NCI-H82 (cell line): ENCODE measurements at regions not wholly inside any gene's neighbourhood (a gene's known extent, or its start where the extent isn't known, plus 50 kb on each side); places are given as distances from the start of the nearest gene placed in this dataset.

Experiments used
- DNase-seq: peaks from one replicate; lab custom pipeline; 2025; lab: John Stamatoyannopoulos, UW

GRCh38 chr14:54127526-54127925 is 170.9 kb upstream of the BMP4 start:
- peak; percentile 20 for DNase-seq

GRCh38 chr14:54129850-54130640 is 173.4 kb upstream of the BMP4 start:
- DNase-seq, result no peak

GRCh38 chr14:54132496-54132895 is 175.9 kb upstream of the BMP4 start:
- no peak for DNase-seq

- DNase-seq, result no peak
Measured at GRCh38 chr14:54133896-54134295, 177.3 kb upstream of the BMP4 start.

GRCh38 chr14:54135804-54136280 is 179.2 kb upstream of the BMP4 start:
- no peak for DNase-seq

GRCh38 chr14:54136894-54137613 is 180.4 kb upstream of the BMP4 start:
- no peak for DNase-seq

- no peak for DNase-seq
Measured at GRCh38 chr14:54137614-54137961, 181.0 kb upstream of the BMP4 start.

GRCh38 chr14:54138024-54138353 is 181.4 kb upstream of the BMP4 start:
- DNase-seq, result no peak

GRCh38 chr14:54138354-54139038 is 181.9 kb upstream of the BMP4 start:
- DNase-seq, result no peak

- no peak for DNase-seq
Measured at GRCh38 chr14:54140551-54140950, 183.9 kb upstream of the BMP4 start.

GRCh38 chr14:54146601-54147000 is 190.0 kb upstream of the BMP4 start:
- DNase-seq, result no peak

- DNase-seq, result no peak
Measured at GRCh38 chr14:54147282-54147681, 190.7 kb upstream of the BMP4 start.

- DNase-seq, result no peak
Measured at GRCh38 chr14:54147758-54148157, 191.1 kb upstream of the BMP4 start.

GRCh38 chr14:54148251-54148650 is 191.6 kb upstream of the BMP4 start:
- no peak for DNase-seq

GRCh38 chr14:54152351-54152750 is 195.7 kb upstream of the BMP4 start:
- no peak for DNase-seq

- DNase-seq, result no peak
Measured at GRCh38 chr14:54166049-54166950, 209.7 kb upstream of the BMP4 start.

- DNase-seq, result no peak
Measured at GRCh38 chr14:54168489-54168888, 211.9 kb upstream of the BMP4 start.

GRCh38 chr14:54169254-54169924 is 212.8 kb upstream of the BMP4 start:
- no peak for DNase-seq

- DNase-seq, result no peak
Measured at GRCh38 chr14:54170301-54170700, 213.7 kb upstream of the BMP4 start.

GRCh38 chr14:54172114-54172513 is 215.5 kb upstream of the BMP4 start:
- DNase-seq, result no peak

GRCh38 chr14:54172562-54172961 is 215.9 kb upstream of the BMP4 start:
- no peak for DNase-seq
